ENCODE measurements at regions not wholly inside any gene's neighbourhood (a gene's known extent, or its start where the extent isn't known, plus 50 kb on each side); places are given as distances from the start of the nearest gene placed in this dataset.

GRCh38 chr21:15370462-15370975 is 305.7 kb upstream of the NRIP1 start:
- no peak for DNase-seq (ENCODE audit: low spot score)

- DNase-seq (ENCODE audit: low spot score), result no peak
These were observed 309.1 kb upstream of the NRIP1 start for GRCh38 chr21:15373941-15374340.

GRCh38 chr21:15379776-15380175 is 315.0 kb upstream of the NRIP1 start:
- DNase-seq (ENCODE audit: low spot score), result no peak

GRCh38 chr21:15383588-15383987 is 318.8 kb upstream of the NRIP1 start:
- DNase-seq (ENCODE audit: low spot score), result no peak

- no peak for DNase-seq (ENCODE audit: low spot score)
These were observed 325.2 kb upstream of the NRIP1 start for GRCh38 chr21:15390049-15390448.

- DNase-seq (ENCODE audit: low spot score), result no peak
These were observed 332.5 kb upstream of the NRIP1 start for GRCh38 chr21:15397258-15397657.

GRCh38 chr21:15400905-15401304 is 328.9 kb upstream of the USP25 start:
- DNase-seq (ENCODE audit: low spot score), result no peak

GRCh38 chr21:15401331-15401730 is 328.5 kb upstream of the USP25 start:
- no peak for DNase-seq (ENCODE audit: low spot score)

- DNase-seq (ENCODE audit: low spot score), result no peak
These were observed 324.6 kb upstream of the USP25 start for GRCh38 chr21:15405214-15405613.

- no peak for DNase-seq (ENCODE audit: low spot score)
These were observed 323.0 kb upstream of the USP25 start for GRCh38 chr21:15406791-15407190.

- no peak for DNase-seq (ENCODE audit: low spot score)
These were observed 322.2 kb upstream of the USP25 start for GRCh38 chr21:15407585-15407984.

- DNase-seq (ENCODE audit: low spot score), result no peak
These were observed 321.7 kb upstream of the USP25 start for GRCh38 chr21:15408089-15408488.

GRCh38 chr21:15409031-15409430 is 320.8 kb upstream of the USP25 start:
- no peak for DNase-seq (ENCODE audit: low spot score)

- DNase-seq (ENCODE audit: low spot score), result no peak
These were observed 318.9 kb upstream of the USP25 start for GRCh38 chr21:15410853-15411252.

- DNase-seq (ENCODE audit: low spot score), result no peak
These were observed 315.7 kb upstream of the USP25 start for GRCh38 chr21:15414057-15414456.

- no peak for DNase-seq (ENCODE audit: low spot score)
These were observed 314.1 kb upstream of the USP25 start for GRCh38 chr21:15415541-15416261.

GRCh38 chr21:15421441-15421881 is 308.3 kb upstream of the USP25 start:
- DNase-seq (ENCODE audit: low spot score), result no peak

- DNase-seq (ENCODE audit: low spot score), result no peak
These were observed 307.8 kb upstream of the USP25 start for GRCh38 chr21:15421947-15422346.

GRCh38 chr21:15422783-15423182 is 307.0 kb upstream of the USP25 start:
- no peak for DNase-seq (ENCODE audit: low spot score)

- no peak for DNase-seq (ENCODE audit: low spot score)
These were observed 305.9 kb upstream of the USP25 start for GRCh38 chr21:15423676-15424445.

- DNase-seq (ENCODE audit: low spot score), result no peak
These were observed 304.7 kb upstream of the USP25 start for GRCh38 chr21:15425049-15425448.

- DNase-seq (ENCODE audit: low spot score), result no peak
These were observed 299.8 kb upstream of the USP25 start for GRCh38 chr21:15430023-15430422.

GRCh38 chr21:15430577-15430976 is 299.2 kb upstream of the USP25 start:
- DNase-seq (ENCODE audit: low spot score), result no peak

All from ureter (tissue), 1 donor.